MCF 10A (cell line): ENCODE measurements at regions not wholly inside any gene's neighbourhood (a gene's known extent, or its start where the extent isn't known, plus 50 kb on each side); places are given as distances from the start of the nearest gene placed in this dataset.

ENCODE experiments used
- BruUV-seq: library from RNA; stranded (reverse); fragments of 400-500 nt; replicated peaks from 2 replicates; lab custom pipeline; 2021; lab: Mats Ljungman, UMichigan
- CTCF ChIA-PET: fragments of 300-600 bp; sonication (Branson Sonifier 250); formaldehyde crosslinking; extraction: SDS; loops from one replicate; lab custom pipeline; 2021; ENCODE audit warnings: antibody characterized with exemption, inconsistent platforms; lab: Yijun Ruan, JAX
- POLR2A ChIA-PET: fragments of 300-600, 350-650 bp; sonication (Branson Sonifier 250); formaldehyde crosslinking; extraction: SDS; loops from one replicate; lab custom pipeline; 2020; ENCODE audit warnings: antibody characterized with exemption, inconsistent platforms; lab: Yijun Ruan, JAX
- DNase-seq: peaks from one replicate; pipeline ENCODE4 v3.0.0-alpha.2; 2018; ENCODE audit not compliant: unreplicated experiment
- H3K27ac Mint-ChIP-seq: one replicate; pipeline ENCODE4 v1.8.0; 2022; ENCODE audit warnings: mild to moderate bottlenecking, low read depth, mixed read lengths; ENCODE audit not compliant: unreplicated experiment
- H3K27me3 Mint-ChIP-seq: one replicate; pipeline ENCODE4 v1.8.0; 2022; ENCODE audit warnings: mixed read lengths; ENCODE audit not compliant: insufficient read depth, unreplicated experiment
- H3K36me3 Mint-ChIP-seq: one replicate; pipeline ENCODE4 v1.8.0; 2022; ENCODE audit warnings: mild to moderate bottlenecking, moderate library complexity, mixed read lengths; ENCODE audit not compliant: insufficient read depth, unreplicated experiment
- H3K4me1 Mint-ChIP-seq: one replicate; pipeline ENCODE4 v1.8.0; 2022; ENCODE audit warnings: mixed read lengths; ENCODE audit not compliant: insufficient read depth, unreplicated experiment
- H3K4me3 Mint-ChIP-seq: one replicate; pipeline ENCODE4 v1.8.0; 2022; ENCODE audit warnings: mild to moderate bottlenecking, moderate library complexity, mixed read lengths; ENCODE audit not compliant: unreplicated experiment
- H3K9me3 Mint-ChIP-seq: one replicate; pipeline ENCODE4 v1.8.0; 2022; ENCODE audit warnings: mixed read lengths; ENCODE audit not compliant: unreplicated experiment
- CTCF ChIP-seq: fragments of 200-600 bp; IDR thresholded peaks from one replicate; pipeline ENCODE4 v1.8.0; 2022; ENCODE audit warnings: antibody characterized with exemption, mild to moderate bottlenecking; ENCODE audit not compliant: unreplicated experiment
- intact Hi-C: fragments of 100-400 bp; cut with micrococcal nuclease; formaldehyde crosslinking; loops from 2 replicates; pipeline ENCODE4 v1.14.1; 2022

DNA sequence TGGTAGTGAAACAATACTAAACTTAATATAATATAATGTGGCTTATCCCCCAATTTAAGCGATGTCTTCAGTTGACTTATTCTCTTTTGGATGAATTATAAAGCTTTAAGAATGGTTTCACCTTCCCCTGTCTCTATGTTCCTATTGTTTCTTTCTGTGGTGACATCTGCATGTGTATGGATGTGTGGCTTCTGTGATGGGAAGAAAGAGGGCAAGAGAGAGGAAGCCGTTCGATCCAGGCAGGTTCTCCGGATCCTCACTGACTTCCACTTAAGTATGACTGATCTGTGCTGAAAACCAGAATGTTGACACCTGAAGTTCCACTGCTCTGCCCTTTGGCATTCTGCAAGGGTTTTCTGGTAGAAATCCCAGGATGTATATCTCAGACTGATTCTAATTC is 1150.8 kb downstream of the STPG2 start:
- CTCF ChIA-PET: interaction anchor here (1.0 kb wide), 1 partner anchor 24 kb away, joined by 4 read pairs; no protein-coding TSS in a partner anchor

DNA sequence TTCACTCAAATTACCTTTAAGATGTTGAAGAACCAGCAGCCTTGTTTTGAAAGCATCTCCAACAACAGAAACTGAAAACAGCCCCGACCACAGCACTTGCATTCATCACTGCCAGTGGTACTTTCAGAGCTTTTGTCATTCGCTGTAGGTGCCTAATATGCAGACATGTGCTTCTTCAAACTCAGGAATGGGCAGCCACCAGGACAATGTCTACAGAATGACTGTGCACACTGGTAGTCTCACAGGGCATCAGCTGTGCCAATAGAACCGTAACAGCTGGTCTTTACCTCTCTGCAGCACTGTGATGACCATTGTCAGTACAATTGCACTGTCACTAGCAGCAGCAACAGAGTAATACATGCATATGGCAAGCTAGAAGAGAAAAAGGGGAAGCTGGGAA is 1149.7 kb downstream of the STPG2 start:
- intact Hi-C loops: no loop called here
- ChIA-PET CTCF (interaction anchor here (0.6 kb wide), 2 partner anchors 201 to 641 kb away, joined by 3 read pairs; no protein-coding TSS in a partner anchor), POLR2A (no interaction called here)
- no peaks in the 10 kb centered on the region for H3K36me3 Mint-ChIP-seq
- no peak overlapping the region for H3K27ac Mint-ChIP-seq
- no peaks in the 10 kb centered on the region for H3K27me3 Mint-ChIP-seq
- H3K4me1 Mint-ChIP-seq: no peaks in the 10 kb centered on the region
- H3K4me3 Mint-ChIP-seq: no peak overlapping the region
- no peaks in the 10 kb centered on the region for H3K9me3 Mint-ChIP-seq
- no peak for DNase-seq
- no TSS peak for BruUV-seq
- no peak for TF ChIP-seq CTCF

More for the DNA sequence above, 1150.8 kb downstream of the STPG2 start:
- Mint-ChIP-seq H3K27ac (no peak overlapping the region), H3K4me3 (no peak overlapping the region), H3K36me3 (no peaks in the 10 kb centered on the region), H3K4me1 (no peaks in the 10 kb centered on the region), H3K9me3 (no peaks in the 10 kb centered on the region), H3K27me3 (no peaks in the 10 kb centered on the region)
- TF ChIP-seq CTCF: no peak
- POLR2A ChIA-PET: no interaction called here
- no peak for DNase-seq
- no TSS peak for BruUV-seq
- intact Hi-C loops: no loop called here

GRCh38 chr4:97003715-97004114 is 1139.6 kb downstream of the STPG2 start:
- CTCF ChIA-PET: no interaction called here
- Mint-ChIP-seq H3K27me3 (no peaks in the 10 kb centered on the region), H3K4me1 (peaks cover 14% of the 10 kb centered on the region), H3K36me3 (no peaks in the 10 kb centered on the region), H3K9me3 (no peaks in the 10 kb centered on the region), H3K27ac (peak overlapping the region; percentile 83), H3K4me3 (peak overlapping the region; percentile 46)
- DNase-seq: no peak
- intact Hi-C loops: no loop called here
- no peak for TF ChIP-seq CTCF
- BruUV-seq: no TSS peak
- POLR2A ChIA-PET: interaction anchor here (1.1 kb wide), 1 partner anchor 9 kb away, joined by 3 read pairs; no protein-coding TSS in a partner anchor

DNA sequence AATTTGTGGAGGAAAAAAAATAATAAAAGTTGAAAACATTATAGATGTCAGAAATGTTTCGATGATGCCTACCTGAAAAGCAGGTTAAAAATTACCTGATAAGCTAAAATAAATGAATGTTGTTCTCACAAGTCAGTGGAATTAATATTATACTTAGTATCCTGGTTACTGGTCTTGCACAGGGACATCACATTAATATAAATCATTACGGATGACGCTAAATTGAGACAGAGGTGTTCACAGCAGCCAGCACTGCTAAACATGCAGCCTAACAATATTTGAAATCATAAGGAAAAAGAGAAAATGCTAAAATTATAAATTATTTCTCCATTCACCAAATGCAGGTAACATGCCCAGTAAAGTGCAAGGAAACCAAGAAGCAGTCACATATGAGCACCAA is 1130.0 kb downstream of the STPG2 start:
- TF ChIP-seq CTCF: no peak
- no TSS peak for BruUV-seq
- Mint-ChIP-seq H3K4me3 (no peak overlapping the region), H3K9me3 (no peaks in the 10 kb centered on the region), H3K4me1 (peaks cover 4% of the 10 kb centered on the region), H3K27ac (no peak overlapping the region), H3K27me3 (no peaks in the 10 kb centered on the region), H3K36me3 (no peaks in the 10 kb centered on the region)
- no peak for DNase-seq
- CTCF ChIA-PET: no interaction called here
- POLR2A ChIA-PET: interaction anchor here (0.7 kb wide), 1 partner anchor 9 kb away, joined by 3 read pairs; no protein-coding TSS in a partner anchor
- intact Hi-C loops: no loop called here
